Muscle of back (tissue), 3 donors: ENCODE measurements at regions not wholly inside any gene's neighbourhood (a gene's known extent, or its start where the extent isn't known, plus 50 kb on each side); places are given as distances from the start of the nearest gene placed in this dataset.

Experiments
- DNase-seq, 3 donors: peaks; one replicate each; pipeline versions ENCODE4 v3.0.0 to v3.0.0-alpha.2; 2013

DNA sequence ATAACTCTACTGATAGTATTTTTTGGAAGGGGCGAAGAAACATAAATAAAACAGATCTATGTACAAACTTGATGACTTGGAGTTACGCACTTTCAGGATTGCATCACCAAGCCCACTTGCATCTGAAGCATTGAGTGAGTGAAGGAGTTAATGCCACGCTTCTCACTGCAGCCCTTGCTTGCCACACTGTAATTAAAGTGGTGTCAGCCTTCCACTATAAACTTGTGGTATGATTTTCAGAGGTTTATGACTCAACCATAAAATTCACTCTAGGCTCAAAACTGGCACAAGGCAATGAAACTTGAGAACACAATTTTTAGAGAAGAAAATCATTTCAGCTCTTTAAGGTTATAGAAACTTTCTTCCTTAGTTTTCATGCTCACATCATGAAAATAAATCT, 93.9 kb upstream of the PRMT6 start:
- DNase-seq: no peak

DNA sequence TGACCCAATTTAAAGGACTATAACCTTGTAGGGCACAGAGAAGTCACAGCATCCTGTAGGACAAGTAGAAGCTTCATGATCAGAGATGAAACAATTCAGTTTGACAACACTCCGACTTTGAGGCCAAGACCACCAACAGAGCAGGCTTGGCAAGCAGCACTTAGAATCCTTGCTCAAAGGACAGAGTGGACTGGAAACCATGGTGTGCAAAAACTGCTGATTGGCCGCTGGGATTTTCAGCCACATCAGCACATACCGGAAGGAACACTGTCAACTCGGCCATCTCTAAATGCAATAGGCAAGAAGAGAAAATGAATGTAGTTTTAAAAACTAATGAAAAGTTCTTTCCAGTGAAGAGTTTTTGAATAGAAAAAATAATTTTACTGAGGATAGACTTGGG, 92.0 kb upstream of the PRMT6 start:
- DNase-seq: no peak

DNA sequence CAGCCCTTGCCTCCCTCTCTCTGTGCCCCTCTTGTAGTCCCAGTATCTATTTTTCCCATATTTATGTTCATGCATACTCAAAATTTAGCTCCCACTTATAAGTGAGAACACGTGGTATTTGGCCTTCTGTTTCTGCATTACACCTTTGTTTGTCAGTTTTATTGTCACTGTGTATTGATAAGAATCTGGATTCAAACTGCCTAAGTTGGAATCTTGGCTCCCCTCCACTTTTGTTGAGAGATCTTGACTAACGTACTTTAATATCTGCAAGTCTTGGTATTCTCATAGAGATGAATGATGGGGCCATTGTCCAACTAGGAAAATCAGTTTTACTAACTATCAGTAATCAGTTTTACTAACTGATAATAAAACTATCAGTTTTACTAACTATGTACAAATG, 87.8 kb upstream of the PRMT6 start:
- no peak for DNase-seq

DNA sequence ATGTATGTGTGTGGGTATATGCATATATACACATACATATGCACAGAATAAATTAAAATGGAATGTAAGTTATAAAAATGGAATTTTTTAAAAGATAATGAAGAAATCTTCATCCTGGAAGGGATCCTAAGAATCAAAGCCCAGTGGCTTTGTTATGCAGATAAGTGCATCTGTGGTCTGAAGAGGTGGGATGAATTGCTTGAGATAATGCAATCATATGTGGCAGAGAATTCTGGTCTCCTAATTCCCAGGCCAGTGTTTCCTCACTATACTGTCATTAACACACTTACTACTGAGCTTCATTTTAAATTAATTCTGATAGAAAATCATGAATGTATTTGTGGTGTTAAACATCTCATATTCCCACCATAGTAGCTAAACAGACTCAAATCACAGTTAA, 86.7 kb upstream of the PRMT6 start:
- DNase-seq: no peak

DNA sequence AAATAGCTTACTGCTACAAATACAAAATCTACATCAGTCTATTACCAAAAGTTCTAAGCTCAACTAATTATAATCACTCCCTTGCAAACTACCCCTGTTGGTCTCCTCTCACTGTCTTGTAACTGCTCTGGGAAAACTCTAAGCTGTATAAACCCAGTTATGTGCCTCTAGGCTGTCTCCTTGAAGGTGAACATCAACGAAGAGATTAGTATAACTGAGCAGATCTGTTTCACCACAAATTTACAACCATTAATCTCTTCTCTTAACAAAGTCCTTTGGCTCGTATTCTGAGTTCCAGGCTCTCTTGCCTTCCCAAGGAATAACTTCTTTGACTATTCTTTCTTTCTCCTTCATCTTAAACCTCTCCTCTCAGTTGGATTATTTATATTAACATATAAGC, 84.4 kb upstream of the PRMT6 start:
- DNase-seq: no peak

DNA sequence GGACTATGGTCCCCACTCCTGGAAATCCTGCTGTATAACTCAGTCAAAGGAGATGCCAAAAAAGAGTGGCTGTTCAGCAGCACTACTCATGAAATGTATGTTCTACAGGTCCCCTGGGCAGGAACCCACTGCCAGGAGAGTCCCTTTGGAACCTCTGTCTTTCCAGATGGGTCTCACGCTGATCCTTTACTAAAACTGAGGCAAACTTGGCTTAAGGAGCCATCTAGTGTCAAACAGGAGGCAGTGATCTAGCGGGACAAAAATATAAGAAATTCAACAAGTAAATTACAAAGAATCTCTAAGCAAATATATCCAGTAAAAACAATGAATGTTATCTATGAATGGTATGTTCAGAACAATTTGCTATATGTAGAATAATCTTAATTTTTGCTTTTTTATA, 80.5 kb upstream of the PRMT6 start:
- no peak for DNase-seq

DNA sequence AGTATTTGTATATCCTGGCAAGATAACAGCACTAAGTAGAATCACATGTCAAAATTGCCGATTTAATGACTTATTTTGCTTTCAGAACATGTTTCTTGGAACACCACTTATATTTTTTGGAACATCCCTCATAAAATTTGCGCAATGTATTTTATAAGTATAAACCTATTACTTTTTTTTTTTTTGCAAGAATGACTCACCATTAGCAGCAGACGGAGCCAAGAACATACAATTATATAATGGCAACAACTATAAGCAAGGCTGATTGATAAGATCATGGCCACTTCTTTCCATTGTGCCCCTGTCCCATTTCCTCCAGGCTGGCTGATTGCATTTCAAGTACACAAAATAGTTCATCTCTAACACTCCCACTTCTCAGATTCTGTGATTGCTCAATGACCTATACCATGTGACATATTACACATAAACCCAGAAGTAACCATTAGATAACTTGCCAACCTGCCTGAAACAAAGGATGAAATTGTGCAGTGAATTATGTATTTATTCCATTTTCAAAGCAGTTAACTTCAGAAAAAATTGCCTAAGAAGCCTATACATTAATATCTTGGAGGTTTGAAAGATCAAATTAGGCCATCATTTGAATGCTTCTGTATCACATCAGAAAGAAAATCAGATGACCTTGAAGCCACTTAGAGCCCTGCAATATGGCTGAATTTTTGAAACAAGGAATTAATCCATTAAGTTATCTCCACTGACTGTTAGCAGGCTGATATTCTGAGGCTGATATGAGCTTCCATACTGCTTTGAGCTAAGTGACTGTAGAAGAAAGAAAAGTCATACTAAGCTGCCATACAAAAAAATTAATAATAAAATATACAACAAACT, 77.8 kb upstream of the PRMT6 start:
- DNase-seq: peak; percentile 59 to 86 (median 60)

DNA sequence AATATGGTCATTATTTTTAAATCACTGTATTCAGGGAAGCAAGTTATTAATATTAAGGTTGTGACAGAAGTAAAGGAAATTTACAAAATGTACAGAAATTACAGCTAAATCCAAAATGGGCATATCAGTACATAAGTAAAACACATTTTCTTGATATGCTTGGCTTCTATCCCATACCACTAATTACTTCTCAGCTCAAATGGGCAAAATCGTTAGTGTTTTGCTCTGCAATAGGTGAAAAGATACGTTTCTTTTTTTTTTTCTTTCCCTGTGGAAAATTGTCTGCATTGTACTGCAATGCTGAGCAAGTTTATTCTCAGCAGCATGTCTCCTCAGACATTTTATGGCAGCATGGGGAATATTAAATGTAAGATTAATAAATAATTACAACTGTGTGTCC, 77.1 kb upstream of the PRMT6 start:
- no peak for DNase-seq

DNA sequence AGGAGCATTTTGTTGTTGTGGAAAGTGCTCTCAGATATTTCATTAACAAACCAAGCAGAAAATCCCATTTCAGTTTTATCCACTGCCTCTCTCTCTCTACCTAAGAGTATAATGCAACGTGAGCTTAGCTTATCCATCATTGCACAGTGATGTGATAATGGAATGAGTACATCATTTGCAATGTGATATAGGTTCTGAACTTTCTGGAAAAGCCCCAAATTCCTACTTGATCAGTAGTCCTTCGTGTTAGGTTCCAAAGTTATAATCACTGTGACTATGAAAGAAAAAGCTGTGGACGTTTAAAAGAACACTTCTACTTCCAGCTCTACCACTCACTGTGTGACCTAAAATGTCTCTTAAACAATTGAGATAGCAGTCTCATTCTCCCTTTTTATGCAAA, 76.4 kb upstream of the PRMT6 start:
- no peak for DNase-seq

DNA sequence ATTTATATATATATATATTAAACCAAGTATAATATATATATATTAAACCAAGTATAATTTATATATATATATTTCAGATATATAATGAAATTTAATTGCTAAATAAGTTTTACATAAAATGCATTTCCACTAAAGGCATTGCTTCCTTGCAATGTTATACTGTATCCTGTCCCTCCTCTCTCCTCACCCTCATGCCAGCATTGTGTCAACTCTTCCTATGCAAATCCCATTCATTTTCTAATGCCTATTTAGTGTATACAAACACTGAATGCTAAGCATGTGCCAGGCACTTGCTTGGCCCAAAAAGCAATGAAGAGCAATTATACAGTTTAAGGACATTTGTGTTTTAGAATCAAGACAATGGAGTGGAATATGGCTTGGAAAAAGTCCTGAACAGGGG, 71.7 kb upstream of the PRMT6 start:
- no peak for DNase-seq

DNA sequence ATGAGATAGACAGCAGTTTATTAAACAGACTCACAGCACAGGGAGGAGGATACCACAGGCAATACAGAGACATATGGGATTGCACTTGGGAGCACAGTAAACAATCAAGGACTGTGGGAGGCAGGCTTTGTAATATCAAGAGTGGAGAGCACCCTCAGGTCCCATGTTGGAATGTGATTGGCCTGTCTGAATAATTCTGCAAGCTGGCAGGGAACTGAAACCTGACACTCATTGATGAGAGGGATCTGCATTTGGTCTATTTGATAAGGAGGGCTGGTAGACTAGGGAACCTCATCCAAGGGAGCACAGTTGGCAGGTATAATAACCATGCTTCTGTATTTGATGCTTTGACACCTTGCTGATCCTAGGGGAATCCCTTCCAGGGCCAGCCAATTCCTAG, 69.9 kb upstream of the PRMT6 start:
- DNase-seq: no peak

DNA sequence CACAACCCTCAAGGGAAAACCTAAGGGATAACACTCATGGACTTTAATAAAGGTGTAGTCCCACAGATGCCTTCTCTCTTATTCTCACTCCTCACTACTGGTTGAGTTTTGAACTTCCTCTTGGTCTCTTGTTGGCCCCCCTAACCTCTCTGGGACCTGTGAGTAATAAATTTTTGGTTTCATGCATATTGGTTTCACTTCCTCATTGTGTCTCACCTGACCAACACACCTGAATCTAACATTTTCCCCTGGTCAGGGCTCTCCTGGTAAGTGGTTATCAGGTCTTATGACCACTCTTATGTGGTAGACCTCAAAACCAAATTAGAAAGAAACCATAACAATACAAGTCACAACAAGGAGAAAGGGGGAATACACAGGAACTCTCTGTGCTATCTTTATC, 60.5 kb upstream of the PRMT6 start:
- DNase-seq: no peak

DNA sequence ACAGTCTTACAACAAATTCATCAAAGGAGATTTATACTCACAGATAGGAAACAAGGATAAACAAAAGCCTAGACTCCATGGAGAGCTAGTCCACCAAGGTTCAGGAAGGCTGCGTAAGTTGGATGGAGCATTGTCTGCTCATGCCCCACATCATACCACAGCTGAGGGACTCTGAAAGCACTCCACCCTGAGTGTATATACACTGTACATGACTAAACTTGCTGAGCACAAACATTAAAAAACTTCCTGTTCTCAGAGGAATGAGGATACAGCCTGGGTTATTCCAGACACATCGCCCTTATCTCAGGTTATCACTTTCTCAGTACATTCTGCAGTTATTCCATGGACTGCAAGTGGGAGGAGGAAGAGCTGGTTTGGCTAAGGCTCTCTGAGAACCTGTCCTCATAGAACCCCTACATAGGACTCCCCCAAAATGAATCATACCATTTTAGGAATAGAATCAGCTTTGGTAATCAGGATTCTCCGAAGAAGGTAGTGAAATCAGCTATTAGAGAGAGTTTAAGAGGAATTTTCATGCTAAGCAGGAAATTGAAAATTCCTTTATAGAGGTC, 58.0 kb upstream of the PRMT6 start:
- DNase-seq: no peak

DNA sequence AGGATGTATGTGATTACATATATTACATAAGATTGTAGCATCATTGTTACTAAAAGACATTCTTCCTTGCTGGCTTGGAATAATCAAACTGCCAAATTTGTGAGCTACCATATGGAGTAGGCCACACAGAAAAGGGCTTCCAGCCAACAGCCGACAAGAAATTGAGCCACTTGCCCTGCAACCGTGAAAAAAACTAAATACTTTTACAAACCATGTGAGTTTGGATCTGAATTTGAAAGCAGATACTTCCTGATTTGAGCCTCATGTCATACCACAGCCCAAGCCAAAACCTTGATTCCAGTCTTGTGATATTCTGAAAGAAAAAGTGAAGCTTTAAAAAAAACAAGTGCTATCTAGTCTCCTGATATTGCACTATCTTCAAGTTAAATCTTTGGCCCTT, 55.6 kb upstream of the PRMT6 start:
- peak in 1 of 3 donors; percentile 26 for DNase-seq

DNA sequence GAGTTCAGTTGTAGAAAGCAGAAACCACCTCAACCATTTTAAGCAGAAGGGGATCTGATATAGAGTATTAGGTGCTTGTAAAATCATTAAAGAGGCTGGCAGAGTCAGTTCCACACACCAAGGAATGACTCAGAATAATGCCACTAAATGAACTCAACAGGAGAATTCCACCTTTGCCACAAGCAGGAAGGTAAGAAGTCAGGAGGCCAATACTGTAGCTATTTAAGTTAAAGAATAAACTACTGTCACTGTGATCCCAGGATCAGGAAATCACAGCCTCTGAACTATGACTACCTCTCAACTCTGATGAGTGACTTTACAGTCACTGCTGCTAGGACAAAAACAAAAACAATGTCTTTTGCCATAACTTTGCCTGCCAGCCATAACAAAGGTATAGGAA, 52.5 kb upstream of the PRMT6 start:
- no peak for DNase-seq

DNA sequence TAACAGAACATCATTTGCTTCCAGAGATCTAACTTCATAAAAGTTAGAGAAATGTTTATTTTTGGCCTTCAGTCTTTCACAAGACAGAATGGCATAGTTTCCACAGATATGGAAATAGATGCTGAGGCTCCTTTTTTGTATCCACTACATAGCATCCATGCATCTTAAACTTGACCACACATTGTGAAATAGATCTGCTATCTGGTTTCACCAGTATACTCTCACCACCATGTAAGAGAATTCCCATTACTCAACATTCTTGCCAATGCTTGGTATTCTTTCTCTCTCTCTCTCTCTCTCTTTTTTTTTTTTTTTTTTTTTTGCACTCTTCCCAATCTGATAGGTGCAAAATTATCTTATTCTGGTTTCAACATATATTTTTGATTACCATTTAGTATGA, 52.1 kb upstream of the PRMT6 start:
- no peak for DNase-seq
